GM19193 (cell line): ENCODE measurements at regions not wholly inside any gene's neighbourhood (a gene's known extent, or its start where the extent isn't known, plus 50 kb on each side); places are given as distances from the start of the nearest gene placed in this dataset.

Experiments
- POLR2A ChIP-seq: IDR thresholded peaks from 4 replicates; pipeline ENCODE4 v1.6.1; 2011; ENCODE audit not compliant: insufficient read depth, insufficient read length; ENCODE audit errors: extremely low read depth

- no peak for TF ChIP-seq POLR2A
Observed at GRCh38 chr11:42201603-42202148, 742.2 kb upstream of the LRRC4C start.

- no peak for TF ChIP-seq POLR2A
Observed at GRCh38 chr11:42205518-42205917, 746.1 kb upstream of the LRRC4C start.

- TF ChIP-seq POLR2A = no peak
Observed at GRCh38 chr11:42225664-42226063, 766.2 kb upstream of the LRRC4C start.

GRCh38 chr11:42232673-42233072, 773.2 kb upstream of the LRRC4C start:
- TF ChIP-seq POLR2A = no peak

GRCh38 chr11:42234451-42234951, 775.0 kb upstream of the LRRC4C start:
- TF ChIP-seq POLR2A = no peak

GRCh38 chr11:42237701-42238235, 778.3 kb upstream of the LRRC4C start:
- no peak for TF ChIP-seq POLR2A

- TF ChIP-seq POLR2A = no peak
Observed at GRCh38 chr11:42239188-42239587, 779.7 kb upstream of the LRRC4C start.

GRCh38 chr11:42243385-42243784, 783.9 kb upstream of the LRRC4C start:
- TF ChIP-seq POLR2A = no peak

GRCh38 chr11:42244376-42244775, 784.9 kb upstream of the LRRC4C start:
- TF ChIP-seq POLR2A = no peak

- no peak for TF ChIP-seq POLR2A
Observed at GRCh38 chr11:42249401-42249800, 789.9 kb upstream of the LRRC4C start.

- TF ChIP-seq POLR2A = no peak
Observed at GRCh38 chr11:42249956-42250355, 790.5 kb upstream of the LRRC4C start.

GRCh38 chr11:42251984-42252383, 792.5 kb upstream of the LRRC4C start:
- no peak for TF ChIP-seq POLR2A

GRCh38 chr11:42253156-42253555, 793.7 kb upstream of the LRRC4C start:
- TF ChIP-seq POLR2A = no peak

- no peak for TF ChIP-seq POLR2A
Observed at GRCh38 chr11:42255906-42256305, 796.5 kb upstream of the LRRC4C start.

- no peak for TF ChIP-seq POLR2A
Observed at GRCh38 chr11:42257534-42257933, 798.1 kb upstream of the LRRC4C start.

GRCh38 chr11:42265072-42265471, 805.6 kb upstream of the LRRC4C start:
- TF ChIP-seq POLR2A = no peak

- no peak for TF ChIP-seq POLR2A
Observed at GRCh38 chr11:42271306-42271705, 811.9 kb upstream of the LRRC4C start.
